Heart left ventricle (tissue), 16 donors: ENCODE measurements at regions not wholly inside any gene's neighbourhood (a gene's known extent, or its start where the extent isn't known, plus 50 kb on each side); places are given as distances from the start of the nearest gene placed in this dataset.

ENCODE experiments used
- ATAC-seq, 4 donors: fragments of 200-7000 bp; cut with Tn5 transposase; one replicate each; pipeline ENCODE4 v1.9.1; 2020 to 2022; ENCODE audit warnings: moderate library complexity in 4 of 4, mild to moderate bottlenecking in 3 of 4, moderate number of reproducible peaks in 1 of 4
- DNase-seq, 5 donors: peaks; one replicate each; pipeline ENCODE4 v3.0.0-alpha.2; 2020
- H3K27ac ChIP-seq, 12 donors: fragments of 200-600 bp; sonication (generic) in 4 of 12; one replicate each; pipeline versions ENCODE4 v1.5.0 to v1.8.0; 2016 to 2022; ENCODE audit warnings: mild to moderate bottlenecking in 2 of 12
- H3K27me3 ChIP-seq, 9 donors: fragments of 200-600 bp; sonication (generic) in 2 of 9; one replicate each; pipeline versions ENCODE4 v1.5.1 to v1.8.0; 2016 to 2022; ENCODE audit warnings: mild to moderate bottlenecking in 3 of 9
- H3K36me3 ChIP-seq, 9 donors: fragments of 200-600 bp; sonication (generic) in 2 of 9; one replicate each; pipeline versions ENCODE4 v1.5.0 to v1.8.0; 2018 to 2022; ENCODE audit warnings: mild to moderate bottlenecking in 2 of 9
- H3K4me1 ChIP-seq, 12 donors: fragments of 200-600 bp; sonication (generic) in 4 of 12; one replicate each; pipeline versions ENCODE4 v1.5.0 to v1.8.0; 2016 to 2022; ENCODE audit warnings: mild to moderate bottlenecking in 3 of 12
- H3K4me3 ChIP-seq, 12 donors: fragments of 200-600 bp; sonication (generic) in 4 of 12; one replicate each; pipeline versions ENCODE4 v1.5.0 to v1.8.0; 2017 to 2022; ENCODE audit warnings: mild to moderate bottlenecking in 9 of 12, moderate library complexity in 4 of 12
- H3K9me3 ChIP-seq, 12 donors: fragments of 200-600 bp; sonication (generic) in 4 of 12; one replicate each; pipeline versions ENCODE4 v1.5.0 to v1.8.0; 2016 to 2022; ENCODE audit warnings: mild to moderate bottlenecking in 1 of 12
- POLR2A ChIP-seq, 2 donors: fragments of 450-650 bp; IDR thresholded peaks; one replicate each; pipeline ENCODE4 v1.6.1; 2017; ENCODE audit warnings: antibody characterized with exemption in 2 of 2, mild to moderate bottlenecking in 2 of 2, moderate library complexity in 2 of 2
- WGBS, 4 donors: extraction: QIAGEN DNeasy Blood & Tissue Kit in 2 of 4; methylation state at CpG; one replicate each; pipeline versions ENCODE4 v1.1.5 to v1.1.7; 2013 to 2018; 5-methylcytosine and 5-hydroxymethylcytosine counted together
- intact Hi-C, 10 donors: fragments of 100-400 bp; cut with DNase I; formaldehyde crosslinking; loops; one replicate each; pipeline versions ENCODE4 v1.11.1 to v1.14.2; 2022
- TF ChIP-seq, protein P1 (sequence below), 12 donors: fragments of 200-600 bp; sonication (generic) in 4 of 12; IDR thresholded peaks; one replicate each; pipeline versions ENCODE4 v1.5.0 to v1.8.0; 2018 to 2022; ENCODE audit warnings: antibody characterized with exemption in 12 of 12, mild to moderate bottlenecking in 5 of 12
- donor health status: ischemic (EF 13 %, LVEDD 7.1; RV severe dilation, severe dysfunction).
- donor health status: healthy with polysubstance abuse.
- donor health status: DM: no; HTN: yes; CAD: no.
- donor health status: DM: no; HTN: no; CAD: no.
- donor health status: ischemic (EF 25% LVEDD 6.9; RV normal size, moderate dysfunction).
- donor health status: ischemic (EF 25% LVEDD 5.7; RV mildly dilated, moderate dysfunction).
- donor health status: healthy.
- donor health status: DM: yes; HTN: yes; CAD: no.
- donor health status: ischemic (EF 35%, LVEDD 5.7; RV mildly dilated, moderate dysfunction).
- donor health status: nonischemic (EF 11% LVEDD 7.7; RV severe dilation, severe dysfunction).
- donor health status: DM: yes; HTN: yes; CAD: no.
- donor health status: PGD.
- donor health status: ischemic (EF 29% LVEDD 5.4; RV normal size, mild dysfunction).
- donor health status: nonischemic (EF 23%, LVEDD 6.1; RV moderate dilation, normal function).

GRCh38 chr12:87920139-87920538, 109.1 kb downstream of the C12orf50 start:
- Histone ChIP-seq H3K9me3 (peaks cover 0 to under 1% (median 0%) of the 10 kb centered on the region in 12 donors), H3K4me1 (no peaks in the 10 kb centered on the region), H3K27me3 (no peaks in the 10 kb centered on the region), H3K4me3 (no peak overlapping the region), H3K27ac (no peak overlapping the region), H3K36me3 (no peaks in the 10 kb centered on the region)
- DNase-seq (no peak), ATAC-seq (no peak)
- no peak for TF ChIP-seq POLR2A (IDR thresholded peaks at IDR 0.05)
- TF ChIP-seq, protein P1, sequence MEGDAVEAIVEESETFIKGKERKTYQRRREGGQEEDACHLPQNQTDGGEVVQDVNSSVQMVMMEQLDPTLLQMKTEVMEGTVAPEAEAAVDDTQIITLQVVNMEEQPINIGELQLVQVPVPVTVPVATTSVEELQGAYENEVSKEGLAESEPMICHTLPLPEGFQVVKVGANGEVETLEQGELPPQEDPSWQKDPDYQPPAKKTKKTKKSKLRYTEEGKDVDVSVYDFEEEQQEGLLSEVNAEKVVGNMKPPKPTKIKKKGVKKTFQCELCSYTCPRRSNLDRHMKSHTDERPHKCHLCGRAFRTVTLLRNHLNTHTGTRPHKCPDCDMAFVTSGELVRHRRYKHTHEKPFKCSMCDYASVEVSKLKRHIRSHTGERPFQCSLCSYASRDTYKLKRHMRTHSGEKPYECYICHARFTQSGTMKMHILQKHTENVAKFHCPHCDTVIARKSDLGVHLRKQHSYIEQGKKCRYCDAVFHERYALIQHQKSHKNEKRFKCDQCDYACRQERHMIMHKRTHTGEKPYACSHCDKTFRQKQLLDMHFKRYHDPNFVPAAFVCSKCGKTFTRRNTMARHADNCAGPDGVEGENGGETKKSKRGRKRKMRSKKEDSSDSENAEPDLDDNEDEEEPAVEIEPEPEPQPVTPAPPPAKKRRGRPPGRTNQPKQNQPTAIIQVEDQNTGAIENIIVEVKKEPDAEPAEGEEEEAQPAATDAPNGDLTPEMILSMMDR (IDR thresholded peaks at IDR 0.05): no peak
- intact Hi-C loops: no loop called here

DNA sequence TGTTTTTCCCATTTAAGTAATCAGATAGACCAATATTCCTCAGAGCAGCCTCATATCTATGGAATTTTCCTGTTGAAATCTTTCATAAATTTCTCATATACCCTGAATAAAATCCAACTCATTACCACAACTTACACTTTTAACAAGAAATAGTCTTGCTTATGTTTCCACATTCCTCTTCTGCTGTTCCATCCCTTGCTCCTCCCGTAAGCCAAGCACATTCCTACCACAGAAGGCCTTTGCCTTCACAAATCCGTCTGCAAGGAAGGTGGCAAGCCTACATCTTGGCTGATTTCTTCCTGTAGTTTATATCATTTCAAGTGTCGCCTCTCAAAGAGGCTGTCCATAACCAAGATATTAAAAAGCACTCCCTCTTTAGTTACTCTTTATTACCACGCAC, 127.7 kb downstream of the C12orf50 start:
- no peaks in the 10 kb centered on the region for H3K4me1 ChIP-seq
- DNase-seq (no peak), ATAC-seq (no peak)
- H3K4me3 ChIP-seq: no peak overlapping the region
- H3K9me3 ChIP-seq: no peaks in the 10 kb centered on the region
- H3K27ac ChIP-seq: no peak overlapping the region
- no peaks in the 10 kb centered on the region for H3K36me3 ChIP-seq
- intact Hi-C loops: no loop called here
- TF ChIP-seq, protein P1 (IDR thresholded peaks at IDR 0.05): no peak
- TF ChIP-seq POLR2A (IDR thresholded peaks at IDR 0.05): no peak
- WGBS, 4 donors: 83 to 87% (median 84%) methylated on average over 4 of the region's 4 CpGs
- no peaks in the 10 kb centered on the region for H3K27me3 ChIP-seq

GRCh38 chr12:87897662-87898061, 131.5 kb downstream of the C12orf50 start:
- ATAC-seq (no peak), DNase-seq (no peak)
- Histone ChIP-seq H3K27ac (no peak overlapping the region), H3K9me3 (no peaks in the 10 kb centered on the region), H3K4me3 (no peak overlapping the region), H3K36me3 (no peaks in the 10 kb centered on the region), H3K27me3 (no peaks in the 10 kb centered on the region), H3K4me1 (no peaks in the 10 kb centered on the region)
- 84 to 90% (median 88%) methylated on average over 3 of the region's 3 CpGs for WGBS, 4 donors
- intact Hi-C loops: no loop called here
- no peak for TF ChIP-seq POLR2A (IDR thresholded peaks at IDR 0.05)
- TF ChIP-seq, protein P1 (IDR thresholded peaks at IDR 0.05): no peak

GRCh38 chr12:87883806-87884205, 145.4 kb downstream of the C12orf50 start:
- 21 to 35% (median 28%) methylated on average over 3 of the region's 3 CpGs for WGBS, 4 donors
- Histone ChIP-seq H3K9me3 (no peaks in the 10 kb centered on the region), H3K27me3 (no peaks in the 10 kb centered on the region), H3K36me3 (no peaks in the 10 kb centered on the region), H3K4me1 (no peaks in the 10 kb centered on the region), H3K4me3 (no peak overlapping the region), H3K27ac (no peak overlapping the region)
- TF ChIP-seq, protein P1 (IDR thresholded peaks at IDR 0.05): no peak
- TF ChIP-seq POLR2A (IDR thresholded peaks at IDR 0.05): no peak
- intact Hi-C loops: no loop called here
- ATAC-seq (no peak), DNase-seq (no peak)
